Transverse colon (tissue), 4 donors: ENCODE measurements at regions not wholly inside any gene's neighbourhood (a gene's known extent, or its start where the extent isn't known, plus 50 kb on each side); places are given as distances from the start of the nearest gene placed in this dataset.
"Not testable (repeated sequence)": the region's sequence is repeated elsewhere in the genome, so short reads cannot be mapped to it uniquely, and the experiment has no call there.

Experiments
- DNase-seq: peaks from one replicate; pipeline ENCODE4 v3.0.0-alpha.2; 2019
- H3K27ac ChIP-seq, 4 donors: fragments of 200-600 bp; sonication (generic); 2 replicates each; pipeline ENCODE4 v1.5.1; 2016 to 2018; ENCODE audit warnings: inconsistent platforms in 4 of 4
- H3K27me3 ChIP-seq: fragments of 200-600 bp; sonication (generic); 2 replicates; pipeline ENCODE4 v1.5.1; 2017; ENCODE audit warnings: inconsistent platforms
- H3K36me3 ChIP-seq, 4 donors: fragments of 200-600 bp; sonication (generic); 2 replicates each; pipeline ENCODE4 v1.5.1; 2017 to 2019; ENCODE audit warnings: inconsistent platforms in 4 of 4
- H3K4me1 ChIP-seq, 4 donors: fragments of 200-600 bp; sonication (generic); 2 replicates each; pipeline ENCODE4 v1.5.1; 2017 to 2020; ENCODE audit warnings: inconsistent platforms in 4 of 4
- H3K4me3 ChIP-seq, 4 donors: fragments of 200-600 bp; sonication (generic); 1 replicate in 1 of 4; 2 replicates in 3 of 4; pipeline versions ENCODE4 v1.5.1 to v1.6.1; 2017 to 2019; ENCODE audit warnings: inconsistent platforms in 4 of 4
- H3K9me3 ChIP-seq, 2 donors: fragments of 200-600 bp; sonication (generic); 2 replicates each; pipeline ENCODE4 v1.5.1; 2017 to 2019; ENCODE audit warnings: inconsistent platforms in 2 of 2
- CTCF ChIP-seq, 5 experiments: fragments of 200-600 bp in 3 of 5; fragments of 450-650 bp in 2 of 5; sonication (generic) in 3 of 5; IDR thresholded peaks; 1 replicate in 2 of 5; 2 replicates in 3 of 5; pipeline ENCODE4 v1.5.1; 2016 to 2017; ENCODE audit warnings: antibody characterized with exemption in 5 of 5, inconsistent platforms in 3 of 5, mild to moderate bottlenecking in 2 of 5, moderate library complexity in 1 of 5
- EP300 ChIP-seq: sonication (generic); formaldehyde crosslinking; IDR thresholded peaks from one replicate; pipeline ENCODE4 v1.6.1; 2017; ENCODE audit warnings: antibody characterized with exemption, low read depth
- POLR2A ChIP-seq: fragments of 450-650 bp; IDR thresholded peaks from one replicate; pipeline ENCODE4 v1.6.1; 2016; ENCODE audit warnings: antibody characterized with exemption, mild to moderate bottlenecking, moderate library complexity
- POLR2AphosphoS5 ChIP-seq, 3 donors: sonication (generic); formaldehyde crosslinking; IDR thresholded peaks; one replicate each; pipeline ENCODE4 v1.6.1; 2016; ENCODE audit warnings: antibody characterized with exemption in 3 of 3
- WGBS, 2 donors: methylation state at CpG; one replicate each; pipeline ENCODE4 v1.1.5; 2018; ENCODE audit warnings: low coverage in 1 of 2; 5-methylcytosine and 5-hydroxymethylcytosine counted together
- in situ Hi-C, 4 donors: fragments of 200-750 bp; cut with MboI; loops; one replicate each; pipeline versions ENCODE4 v1.15.0 to v1.15.1; 2017; ENCODE audit warnings: low sequenced_read_pairs in 3 of 4, low pct_ligation_motif_present in 1 of 4, low pct_unique_long_range_greater_than_20kb in 1 of 4
- intact Hi-C: fragments of 100-400 bp; cut with DNase I; formaldehyde crosslinking; loops from one replicate; pipeline ENCODE4 v1.15.1; 2023; ENCODE audit warnings: low total_unique reads

- H3K36me3 ChIP-seq: no peaks in the 10 kb centered on the region
- WGBS, 2 donors: 53 to 63% methylated on average over 2 of the region's 2 CpGs
- H3K4me1 ChIP-seq: no peaks in the 10 kb centered on the region
- H3K4me3 ChIP-seq: no peak overlapping the region
- intact Hi-C loops: no loop called here
- H3K9me3 ChIP-seq: no peaks in the 10 kb centered on the region
- no peak for TF ChIP-seq CTCF (IDR thresholded peaks at IDR 0.05)
- TF ChIP-seq POLR2A: no peak
- TF ChIP-seq EP300: no peak
- no peak for TF ChIP-seq POLR2AphosphoS5 (IDR thresholded peaks at IDR 0.05)
- H3K27me3 ChIP-seq: no peaks in the 10 kb centered on the region
- H3K27ac ChIP-seq: no peak overlapping the region
- DNase-seq: no peak
- in situ Hi-C loops: no loop called here
These were observed 160.9 kb upstream of the SPTLC3 start for GRCh38 chr20:12847872-12848271.

- in situ Hi-C loops: no loop called here
- Histone ChIP-seq H3K9me3 (no peaks in the 10 kb centered on the region), H3K27ac (no peak overlapping the region), H3K4me3 (no peak overlapping the region), H3K27me3 (no peaks in the 10 kb centered on the region), H3K36me3 (no peaks in the 10 kb centered on the region), H3K4me1 (no peaks in the 10 kb centered on the region)
- DNase-seq: no peak
- no peak for TF ChIP-seq POLR2AphosphoS5 (IDR thresholded peaks at IDR 0.05)
- no peak for TF ChIP-seq CTCF (IDR thresholded peaks at IDR 0.05)
- TF ChIP-seq POLR2A: no peak
- TF ChIP-seq EP300: no peak
- intact Hi-C loops: no loop called here
- WGBS, 2 donors: 48 to 59% methylated on average over 3 to 9 of the region's 9 CpGs
These were observed 159.4 kb upstream of the SPTLC3 start for GRCh38 chr20:12849225-12849910.

- in situ Hi-C loops, H3K9me3 ChIP-seq, DNase-seq, intact Hi-C loops, H3K27ac ChIP-seq, H3K27me3 ChIP-seq, H3K4me1 ChIP-seq, H3K4me3 ChIP-seq, H3K36me3 ChIP-seq: not testable (repeated sequence)
- WGBS, 2 donors: 81 to 93% methylated on average over 3 to 9 of the region's 9 CpGs
These were observed 151.1 kb upstream of the SPTLC3 start for GRCh38 chr20:12857643-12858042.

GRCh38 chr20:12860619-12861247, 148.0 kb upstream of the SPTLC3 start:
- TF ChIP-seq POLR2A (no peak), CTCF (IDR thresholded peaks at IDR 0.05) (no peak), POLR2AphosphoS5 (IDR thresholded peaks at IDR 0.05) (no peak), EP300 (no peak)
- Histone ChIP-seq H3K27ac (no peak overlapping the region), H3K4me3 (no peak overlapping the region), H3K36me3 (no peaks in the 10 kb centered on the region), H3K27me3 (no peaks in the 10 kb centered on the region), H3K4me1 (no peaks in the 10 kb centered on the region), H3K9me3 (no peaks in the 10 kb centered on the region)
- DNase-seq: no peak
- intact Hi-C loops: loop anchor here (5.0 kb wide), 1 partner anchor 1343 kb away; no protein-coding TSS in a partner anchor
- in situ Hi-C loops: no loop called here

GRCh38 chr20:12869669-12870068, 139.1 kb upstream of the SPTLC3 start:
- 94 to 100% methylated on average over 1 of the region's 1 CpG for WGBS, 2 donors
- Histone ChIP-seq H3K4me1 (no peaks in the 10 kb centered on the region), H3K4me3 (no peak overlapping the region), H3K27me3 (no peaks in the 10 kb centered on the region), H3K9me3 (no peaks in the 10 kb centered on the region), H3K27ac (no peak overlapping the region), H3K36me3 (no peaks in the 10 kb centered on the region)
- TF ChIP-seq POLR2A (no peak), EP300 (no peak), CTCF (IDR thresholded peaks at IDR 0.05) (no peak), POLR2AphosphoS5 (IDR thresholded peaks at IDR 0.05) (no peak)
- intact Hi-C loops: no loop called here
- in situ Hi-C loops: no loop called here
- DNase-seq: no peak
